ENCODE measurements at regions not wholly inside any gene's neighbourhood (a gene's known extent, or its start where the extent isn't known, plus 50 kb on each side); places are given as distances from the start of the nearest gene placed in this dataset.

DNA sequence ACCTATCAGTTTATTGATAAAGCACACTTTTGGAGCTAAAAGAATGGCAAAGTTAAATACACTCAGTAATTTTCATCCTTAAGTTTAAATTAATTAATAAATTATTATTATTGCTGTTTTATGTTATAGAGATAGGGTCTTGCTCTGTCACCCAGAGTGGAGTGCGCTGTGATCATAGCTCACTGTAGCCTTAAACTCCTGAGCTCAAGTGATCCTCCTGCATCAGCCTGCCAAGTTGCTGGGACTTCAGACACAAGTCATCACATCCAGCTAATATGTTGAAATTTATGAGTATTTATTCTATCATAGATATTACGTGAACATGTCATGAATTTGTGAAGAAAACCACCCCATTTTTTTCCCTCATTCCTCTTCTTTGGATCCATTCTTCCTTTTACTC, 64.2 kb downstream of the GJA1 start:
- DNase-seq (no peak), ATAC-seq (no peak)
- intact Hi-C loops (cut with DNase I), result no loop called here
- 93 to 97% methylated on average over 2 of the region's 2 CpGs for WGBS, 2 donors
- Histone ChIP-seq H3K27ac (no peak overlapping the region), H3K27me3 (no peaks in the 10 kb centered on the region), H3K4me3 (no peak overlapping the region), H3K9me3 (no peaks in the 10 kb centered on the region), H3K36me3 (no peaks in the 10 kb centered on the region), H3K4me1 (peaks cover 0 to 8% (median 0%) of the 10 kb centered on the region in 9 donors)
- TF ChIP-seq, protein P1, sequence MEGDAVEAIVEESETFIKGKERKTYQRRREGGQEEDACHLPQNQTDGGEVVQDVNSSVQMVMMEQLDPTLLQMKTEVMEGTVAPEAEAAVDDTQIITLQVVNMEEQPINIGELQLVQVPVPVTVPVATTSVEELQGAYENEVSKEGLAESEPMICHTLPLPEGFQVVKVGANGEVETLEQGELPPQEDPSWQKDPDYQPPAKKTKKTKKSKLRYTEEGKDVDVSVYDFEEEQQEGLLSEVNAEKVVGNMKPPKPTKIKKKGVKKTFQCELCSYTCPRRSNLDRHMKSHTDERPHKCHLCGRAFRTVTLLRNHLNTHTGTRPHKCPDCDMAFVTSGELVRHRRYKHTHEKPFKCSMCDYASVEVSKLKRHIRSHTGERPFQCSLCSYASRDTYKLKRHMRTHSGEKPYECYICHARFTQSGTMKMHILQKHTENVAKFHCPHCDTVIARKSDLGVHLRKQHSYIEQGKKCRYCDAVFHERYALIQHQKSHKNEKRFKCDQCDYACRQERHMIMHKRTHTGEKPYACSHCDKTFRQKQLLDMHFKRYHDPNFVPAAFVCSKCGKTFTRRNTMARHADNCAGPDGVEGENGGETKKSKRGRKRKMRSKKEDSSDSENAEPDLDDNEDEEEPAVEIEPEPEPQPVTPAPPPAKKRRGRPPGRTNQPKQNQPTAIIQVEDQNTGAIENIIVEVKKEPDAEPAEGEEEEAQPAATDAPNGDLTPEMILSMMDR (IDR thresholded peaks at IDR 0.05), result no peak

DNA sequence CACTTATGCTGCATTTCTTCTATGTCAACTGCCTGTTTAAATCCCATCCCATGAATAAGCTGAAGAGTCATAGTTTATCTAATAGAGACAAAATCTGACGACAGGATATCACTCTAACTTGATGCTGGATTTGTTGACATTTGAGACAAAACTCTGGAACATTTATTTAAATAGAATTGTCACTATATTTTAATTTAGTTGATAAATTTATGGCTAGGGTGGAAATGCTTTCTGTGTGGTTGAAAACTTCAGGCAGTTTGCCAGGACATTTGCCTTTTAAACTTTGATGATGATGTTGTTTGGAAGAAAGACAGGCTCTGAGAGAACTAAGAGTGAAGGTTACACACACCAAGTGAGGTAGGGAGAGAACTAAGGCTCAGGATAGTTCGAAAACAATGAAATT, 68.1 kb downstream of the GJA1 start:
- Histone ChIP-seq H3K36me3 (no peaks in the 10 kb centered on the region), H3K27ac (no peak overlapping the region), H3K9me3 (no peaks in the 10 kb centered on the region), H3K4me3 (no peak overlapping the region), H3K4me1 (peaks cover 0 to 9% (median 0%) of the 10 kb centered on the region in 9 donors), H3K27me3 (no peaks in the 10 kb centered on the region)
- intact Hi-C loops (cut with DNase I), result no loop called here
- 58 to 61% methylated on average over 2 of the region's 2 CpGs for WGBS, 2 donors
- TF ChIP-seq, protein P1 (IDR thresholded peaks at IDR 0.05), result no peak
- no peak for DNase-seq
- ATAC-seq, result no peak

DNA sequence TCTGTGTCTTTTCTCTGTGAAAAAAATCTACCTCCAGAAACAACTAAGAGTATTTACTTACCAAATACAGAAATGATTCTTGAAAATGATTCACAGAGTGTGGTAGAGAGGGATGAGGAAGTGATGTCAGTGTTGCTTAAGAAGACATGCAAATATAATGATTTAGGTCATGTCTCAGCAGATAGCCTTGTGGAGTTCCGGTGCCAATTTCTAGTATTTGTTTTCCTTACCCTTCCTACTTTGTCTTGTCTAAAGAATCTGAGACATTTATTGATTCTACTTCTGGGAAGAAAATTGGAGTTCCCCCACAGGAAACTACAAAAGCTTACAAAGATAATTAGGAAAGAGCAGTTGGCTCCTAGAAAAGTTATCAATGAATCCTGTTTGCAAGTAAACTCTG, 68.8 kb downstream of the GJA1 start:
- Histone ChIP-seq H3K4me3 (no peak overlapping the region), H3K27me3 (no peaks in the 10 kb centered on the region), H3K4me1 (peaks cover 0 to 9% (median 0%) of the 10 kb centered on the region in 9 donors), H3K9me3 (no peaks in the 10 kb centered on the region), H3K36me3 (no peaks in the 10 kb centered on the region), H3K27ac (no peak overlapping the region)
- DNase-seq, result no peak
- WGBS, 2 donors, result 41 to 52% methylated on average over 1 of the region's 1 CpG
- ATAC-seq, result no peak
- intact Hi-C loops (cut with DNase I), result no loop called here
- TF ChIP-seq, protein P1 (IDR thresholded peaks at IDR 0.05), result no peak

DNA sequence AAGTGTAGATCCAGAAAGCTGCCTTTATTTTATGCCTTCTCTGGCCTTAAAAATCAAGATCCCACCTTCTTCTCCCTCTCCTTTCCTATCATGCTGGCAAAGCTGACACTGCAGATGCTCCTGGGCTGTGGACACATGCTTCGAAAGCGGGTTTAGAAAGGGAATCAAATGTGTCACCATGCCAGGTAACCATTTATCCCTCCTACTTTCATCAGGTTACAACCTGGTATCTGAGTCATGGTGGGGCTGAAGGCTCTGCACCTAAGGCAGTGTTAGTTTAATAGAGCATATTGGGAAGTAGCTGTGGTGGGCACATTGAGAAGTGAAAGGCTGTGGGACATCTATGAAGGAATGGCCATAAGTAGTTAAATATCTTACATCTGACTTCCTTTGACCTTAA, 69.8 kb downstream of the GJA1 start:
- H3K4me1 ChIP-seq, result peaks cover 0 to 9% (median 0%) of the 10 kb centered on the region in 9 donors
- DNase-seq (no peak), ATAC-seq (no peak)
- H3K36me3 ChIP-seq, result no peaks in the 10 kb centered on the region
- intact Hi-C loops (cut with DNase I), result no loop called here
- no peaks in the 10 kb centered on the region for H3K27me3 ChIP-seq
- no peak overlapping the region for H3K4me3 ChIP-seq
- no peaks in the 10 kb centered on the region for H3K9me3 ChIP-seq
- TF ChIP-seq, protein P1 (IDR thresholded peaks at IDR 0.05), result no peak
- 95 to 100% methylated on average over 2 of the region's 2 CpGs for WGBS, 2 donors
- H3K27ac ChIP-seq, result no peak overlapping the region

All from heart right ventricle (tissue), 16 donors.